HG02938 (cell line): ENCODE measurements at regions not wholly inside any gene's neighbourhood (a gene's known extent, or its start where the extent isn't known, plus 50 kb on each side); places are given as distances from the start of the nearest gene placed in this dataset.

Experiments
- ATAC-seq: cut with Tn5 transposase; IDR thresholded peaks from one replicate; pipeline ENCODE4 v1.9.1; 2021; ENCODE audit warnings: mild to moderate bottlenecking, moderate library complexity; ENCODE audit not compliant: unreplicated experiment

DNA sequence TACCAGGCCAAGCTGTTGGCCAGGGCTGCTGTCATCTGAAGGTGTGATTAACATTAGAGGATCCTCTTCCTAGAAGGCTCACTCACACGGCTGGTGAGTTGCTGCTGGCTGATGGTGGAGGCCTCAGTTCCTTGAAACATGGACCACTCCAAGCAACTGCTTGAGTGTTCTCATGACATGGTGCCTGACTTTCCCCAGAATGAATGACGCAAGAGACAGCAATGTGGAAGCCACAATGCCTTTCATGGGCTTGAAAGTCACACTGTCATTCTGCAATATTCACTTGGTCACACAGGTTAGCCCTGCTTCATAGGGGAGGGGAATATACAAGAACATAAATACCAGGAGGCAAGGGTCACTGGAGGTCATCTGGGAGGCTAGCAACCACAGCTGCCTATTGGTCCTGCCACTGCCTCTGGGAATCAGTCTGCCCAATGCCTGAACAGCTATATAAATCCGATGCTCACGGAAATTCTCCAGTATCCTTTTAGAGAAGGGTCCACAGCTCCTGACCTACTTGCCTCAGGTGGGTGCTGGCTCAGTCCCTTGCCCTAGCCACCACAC is 97.1 kb upstream of the MAML3 start:
- no peak for ATAC-seq

DNA sequence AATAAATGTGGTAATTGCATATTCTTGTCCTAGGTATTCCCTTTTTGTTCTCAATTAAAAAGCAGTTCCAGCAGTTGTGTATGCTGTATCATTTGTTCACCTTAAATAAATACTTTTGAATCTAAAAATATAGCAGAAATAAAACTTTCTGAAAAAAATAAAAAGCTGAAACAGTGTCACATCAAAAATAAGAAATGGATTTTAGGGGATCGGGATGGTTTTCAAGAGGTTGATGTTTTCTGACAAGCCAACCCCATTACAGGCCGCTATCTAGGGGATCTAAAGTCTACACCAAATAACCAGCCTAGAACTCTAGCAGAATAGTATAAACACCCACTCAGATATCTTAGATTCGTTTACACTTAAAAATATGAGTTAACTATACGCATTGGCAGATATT is 95.4 kb upstream of the MAML3 start:
- no peak for ATAC-seq

DNA sequence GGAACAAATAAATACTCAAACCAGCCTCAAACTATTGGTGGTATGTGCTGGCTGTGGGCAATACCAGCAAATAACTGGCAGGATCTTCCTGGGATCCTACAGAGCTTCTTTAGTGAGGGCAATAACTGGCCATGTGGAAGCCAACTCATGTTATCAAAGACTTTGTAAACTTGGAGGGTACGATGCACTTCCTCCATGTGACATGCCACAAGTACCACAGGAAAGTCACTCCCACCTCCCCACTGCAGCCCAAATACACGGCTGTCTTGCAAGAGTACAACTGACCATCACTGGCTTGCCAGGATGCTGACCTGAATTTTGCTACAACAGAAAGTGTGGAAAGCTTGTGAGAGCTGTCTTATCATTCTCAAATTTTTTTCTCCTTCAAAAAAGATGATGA is 93.3 kb upstream of the MAML3 start:
- no peak for ATAC-seq

DNA sequence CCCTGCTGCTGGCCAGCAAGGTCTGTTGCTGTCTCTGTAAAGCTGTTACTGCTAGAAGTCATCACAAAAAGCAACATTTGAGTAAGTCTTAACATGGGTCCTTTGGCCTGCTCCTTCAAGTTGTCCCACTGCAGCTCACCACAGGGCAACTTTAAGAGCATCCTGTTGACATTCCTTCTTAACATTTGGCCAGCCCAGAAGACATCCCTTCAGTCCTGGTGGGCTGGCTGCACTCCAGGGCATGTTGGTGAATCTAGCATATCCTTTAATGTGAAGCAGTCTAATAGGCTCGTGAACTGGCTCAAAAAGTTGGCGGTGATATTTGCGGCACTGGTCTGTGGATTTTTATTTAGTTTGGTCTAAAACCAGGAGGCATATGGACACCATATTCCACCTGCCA is 92.2 kb upstream of the MAML3 start:
- no peak for ATAC-seq

DNA sequence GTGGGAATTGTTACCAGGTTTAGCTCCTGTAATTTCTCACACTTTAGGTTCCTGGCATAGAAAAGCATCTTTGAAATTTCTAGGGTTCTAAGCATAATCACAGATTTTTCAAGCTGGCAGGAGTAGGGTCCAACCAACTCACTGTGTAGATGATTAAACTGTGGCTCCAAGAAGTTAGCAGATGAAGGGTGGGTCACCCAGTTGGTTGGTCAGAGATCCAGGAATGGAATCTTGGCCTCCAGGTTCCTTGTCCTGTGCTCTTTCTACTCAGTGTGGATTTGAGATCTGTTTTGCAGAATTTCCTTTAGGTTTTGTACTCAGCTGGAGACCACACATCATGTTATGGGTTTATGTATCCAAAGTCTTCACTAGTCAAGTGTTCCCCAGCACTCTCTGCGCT is 90.3 kb upstream of the MAML3 start:
- no peak for ATAC-seq

DNA sequence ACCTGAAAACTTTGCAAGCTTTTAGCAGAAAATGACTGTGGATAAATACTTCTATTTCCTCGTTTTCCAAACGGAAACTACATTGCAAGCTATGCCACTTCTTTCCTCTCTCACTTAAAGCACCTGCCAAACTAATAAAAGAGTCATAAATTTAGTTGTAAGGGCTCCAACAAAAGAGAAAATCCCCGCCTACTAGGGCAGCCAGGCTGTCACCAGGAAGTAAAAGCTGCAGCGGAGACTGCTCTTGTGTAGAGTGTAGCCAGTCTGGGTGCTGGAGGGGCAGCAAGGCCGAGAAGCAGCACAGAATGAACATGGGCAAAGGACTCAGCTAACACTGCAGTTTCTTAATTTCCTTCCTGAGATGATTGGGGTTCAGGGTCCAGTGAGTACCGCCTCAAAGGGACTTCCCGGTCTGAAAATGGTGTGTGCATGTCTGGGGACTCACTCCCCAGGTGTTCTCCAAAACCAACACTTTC is 89.3 kb upstream of the MAML3 start:
- ATAC-seq, result peak; percentile 60

DNA sequence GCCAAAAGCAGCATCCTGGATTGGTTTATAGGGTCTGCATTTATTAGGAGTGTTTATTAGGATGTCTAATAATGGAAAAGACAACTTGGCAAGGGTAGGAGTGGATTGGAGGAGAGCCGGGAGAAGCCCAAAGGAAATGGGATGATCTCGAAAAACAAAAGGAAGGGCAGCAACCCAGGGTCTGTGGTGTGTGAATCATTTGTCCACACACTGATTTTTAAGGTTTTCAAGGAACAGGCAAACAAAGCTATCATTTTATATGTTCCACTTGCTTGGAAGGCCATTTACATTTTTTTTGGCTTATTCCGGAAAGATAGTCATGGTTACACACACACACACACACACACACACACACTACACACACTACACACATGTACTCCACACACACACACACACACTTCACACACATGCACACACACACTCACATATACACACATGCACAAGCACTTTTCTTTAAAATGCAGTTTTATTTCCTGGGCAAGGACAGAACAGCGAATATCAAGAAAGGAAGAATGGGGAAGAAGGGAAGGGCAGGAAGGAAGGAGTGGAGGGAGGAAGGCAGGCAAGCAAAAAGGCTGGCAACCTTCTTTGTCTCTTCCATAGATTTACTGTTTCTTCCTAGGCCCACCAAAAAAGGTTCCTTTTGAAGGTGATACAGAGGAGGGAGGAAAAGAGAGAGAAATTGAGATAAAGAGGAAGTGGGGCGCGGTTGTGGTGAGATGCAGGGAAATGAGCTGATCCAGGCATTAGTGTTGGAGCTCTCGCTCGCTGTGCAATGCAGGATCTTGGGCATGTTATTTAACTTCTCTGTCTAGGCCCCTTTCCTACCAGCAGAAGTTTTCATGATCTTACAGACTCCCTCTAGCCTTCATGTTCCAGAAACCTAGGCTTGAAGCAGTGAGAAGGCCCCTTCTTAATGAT is 88.6 kb upstream of the MAML3 start:
- ATAC-seq, result peak; percentile 56

DNA sequence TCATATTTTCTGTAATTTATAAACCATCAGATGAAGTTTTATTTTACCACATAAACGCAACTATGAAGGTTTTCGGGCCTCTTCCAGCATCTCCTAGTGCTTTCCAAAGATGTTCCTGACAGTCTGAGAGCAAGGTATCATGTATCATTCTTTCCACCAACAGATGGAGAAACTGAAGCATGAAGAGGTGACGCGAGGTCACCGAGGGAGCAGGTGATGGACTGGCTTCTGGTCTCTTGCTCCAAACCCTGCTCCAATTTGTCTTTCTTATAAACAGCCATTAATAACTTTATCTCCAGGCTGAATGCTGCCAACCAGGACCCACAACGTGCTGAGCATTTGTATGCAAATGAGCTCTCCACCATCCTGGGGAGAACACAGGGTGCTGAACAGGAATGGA is 86.3 kb upstream of the MAML3 start:
- ATAC-seq, result no peak

DNA sequence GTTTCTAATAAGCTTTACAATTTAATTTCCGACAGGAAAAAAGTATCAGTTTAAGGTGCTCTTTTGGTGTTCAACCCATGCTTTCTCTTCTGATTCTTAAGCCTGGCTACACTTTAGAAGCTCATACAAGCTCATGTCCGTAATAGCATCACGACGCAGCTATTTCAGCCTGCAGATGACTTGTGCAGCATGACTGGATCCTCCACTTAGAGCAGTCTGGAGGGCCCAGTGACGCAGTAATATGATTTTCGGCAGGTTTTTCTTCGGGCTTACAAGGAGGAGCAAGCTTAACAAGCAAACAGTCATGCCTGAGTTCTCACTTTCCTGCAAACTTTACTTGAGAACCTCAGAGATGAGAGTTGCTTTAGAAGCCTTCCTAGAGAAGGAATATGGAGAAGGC is 85.3 kb upstream of the MAML3 start:
- ATAC-seq, result no peak

DNA sequence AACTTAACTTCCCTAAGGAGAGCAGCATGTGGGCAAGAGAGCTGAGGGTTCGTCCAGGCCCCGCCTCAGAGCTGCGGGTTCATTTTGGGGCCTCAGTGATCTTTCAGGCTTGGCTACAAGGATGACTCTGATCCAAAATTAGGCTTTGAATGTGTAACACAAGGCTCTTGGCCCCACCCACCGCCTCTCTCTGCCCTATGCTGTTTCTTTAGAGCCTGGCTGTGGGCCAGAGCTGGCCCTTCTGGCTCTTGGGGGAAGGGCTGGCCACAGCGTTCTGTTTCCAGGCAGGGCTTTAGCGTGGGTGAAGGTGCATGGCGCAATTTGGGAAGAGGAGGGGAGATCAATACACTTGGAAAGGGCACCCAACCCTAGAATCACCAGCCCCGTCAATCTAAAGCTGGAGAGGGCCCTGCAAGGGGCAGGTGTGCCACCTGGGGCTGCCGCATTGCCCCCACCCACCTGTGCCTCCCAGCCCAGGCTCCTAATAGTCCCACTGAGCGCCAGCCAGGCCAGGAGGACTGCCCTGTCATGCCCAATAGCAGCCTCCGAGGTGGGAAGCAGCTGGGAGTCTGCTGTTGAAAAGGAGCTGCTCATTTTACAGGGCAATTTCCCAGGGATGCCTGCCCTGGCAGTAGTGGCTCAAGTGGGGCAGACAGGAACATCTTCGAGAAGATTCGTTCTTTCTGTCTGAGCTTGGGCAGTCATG is 84.5 kb upstream of the MAML3 start:
- no peak for ATAC-seq

DNA sequence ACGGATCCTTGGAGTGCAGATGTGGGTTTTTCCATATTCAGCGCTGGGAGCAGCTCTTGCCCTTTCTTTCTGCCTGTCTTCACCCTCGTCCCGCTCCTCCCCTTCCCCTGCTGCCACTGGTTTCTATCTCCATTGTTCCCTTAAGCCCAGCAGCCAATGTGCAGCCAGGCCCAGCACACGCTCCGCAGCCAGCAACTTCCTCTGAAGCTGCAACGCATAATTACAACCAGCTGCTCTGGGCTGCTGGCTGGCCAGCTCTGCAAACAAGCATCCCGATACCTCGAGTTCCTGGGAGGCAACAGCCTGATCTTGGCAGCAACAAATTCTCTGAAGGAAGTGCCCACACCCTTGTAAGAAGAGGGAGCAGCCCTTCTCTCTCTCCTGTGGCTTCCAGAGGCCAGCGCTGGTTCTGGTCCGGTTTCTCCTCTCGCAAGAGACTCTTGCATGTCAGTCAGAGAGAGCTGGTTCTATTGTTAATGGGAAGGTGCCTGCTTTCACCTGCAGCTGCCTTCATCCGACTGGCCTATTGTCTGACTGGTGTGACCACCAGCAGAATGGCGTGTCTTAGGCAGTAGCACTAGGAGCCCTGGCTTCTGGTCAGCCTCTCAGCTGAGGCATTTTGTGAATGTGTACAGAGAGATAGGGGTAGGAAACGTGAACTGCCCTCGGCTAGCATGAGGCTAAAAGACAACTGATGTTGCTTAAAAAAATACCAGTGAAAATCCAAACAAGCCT is 83.8 kb upstream of the MAML3 start:
- ATAC-seq, result no peak

DNA sequence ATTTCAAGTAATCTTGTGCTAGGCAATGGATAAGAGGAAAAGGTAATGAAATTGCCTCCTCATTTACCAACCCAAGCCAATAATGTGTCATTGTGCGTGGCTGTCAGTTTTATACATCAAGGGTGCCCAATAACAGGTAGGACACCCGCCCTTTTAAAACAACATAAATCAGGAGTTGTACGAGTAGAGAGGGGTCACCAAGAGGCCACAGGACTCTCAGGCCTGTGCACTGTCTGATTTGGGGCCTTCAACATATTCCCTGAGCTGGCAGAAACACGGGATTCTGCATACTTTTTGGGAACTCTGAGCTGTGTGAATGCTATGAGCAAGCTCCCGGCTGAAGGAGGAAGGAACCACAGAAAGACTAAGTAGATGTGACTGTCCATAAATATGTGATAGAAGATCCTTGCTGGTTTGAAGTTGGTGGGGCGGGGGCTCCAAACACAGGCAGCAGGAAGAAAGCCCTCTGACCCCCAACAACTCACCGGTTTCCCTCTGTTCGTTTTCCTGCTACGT is 82.7 kb upstream of the MAML3 start:
- ATAC-seq, result no peak

DNA sequence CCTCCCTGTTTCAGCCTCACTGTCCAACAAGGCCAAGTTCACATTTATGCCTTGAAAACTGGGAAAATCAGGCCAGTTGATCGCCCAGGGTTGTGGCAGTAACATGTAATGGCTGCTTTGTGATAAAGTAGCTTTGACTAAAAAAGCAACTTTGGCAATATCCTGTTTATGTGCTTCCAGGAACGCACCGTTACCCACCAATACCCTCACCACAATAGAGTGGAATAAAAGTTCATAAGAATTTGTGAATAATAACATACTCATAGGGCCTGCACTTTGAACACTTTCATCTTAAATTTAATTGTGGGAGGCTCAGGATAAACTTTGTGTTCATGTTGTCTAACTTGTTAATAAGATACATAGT is 80.7 kb upstream of the MAML3 start:
- no peak for ATAC-seq

DNA sequence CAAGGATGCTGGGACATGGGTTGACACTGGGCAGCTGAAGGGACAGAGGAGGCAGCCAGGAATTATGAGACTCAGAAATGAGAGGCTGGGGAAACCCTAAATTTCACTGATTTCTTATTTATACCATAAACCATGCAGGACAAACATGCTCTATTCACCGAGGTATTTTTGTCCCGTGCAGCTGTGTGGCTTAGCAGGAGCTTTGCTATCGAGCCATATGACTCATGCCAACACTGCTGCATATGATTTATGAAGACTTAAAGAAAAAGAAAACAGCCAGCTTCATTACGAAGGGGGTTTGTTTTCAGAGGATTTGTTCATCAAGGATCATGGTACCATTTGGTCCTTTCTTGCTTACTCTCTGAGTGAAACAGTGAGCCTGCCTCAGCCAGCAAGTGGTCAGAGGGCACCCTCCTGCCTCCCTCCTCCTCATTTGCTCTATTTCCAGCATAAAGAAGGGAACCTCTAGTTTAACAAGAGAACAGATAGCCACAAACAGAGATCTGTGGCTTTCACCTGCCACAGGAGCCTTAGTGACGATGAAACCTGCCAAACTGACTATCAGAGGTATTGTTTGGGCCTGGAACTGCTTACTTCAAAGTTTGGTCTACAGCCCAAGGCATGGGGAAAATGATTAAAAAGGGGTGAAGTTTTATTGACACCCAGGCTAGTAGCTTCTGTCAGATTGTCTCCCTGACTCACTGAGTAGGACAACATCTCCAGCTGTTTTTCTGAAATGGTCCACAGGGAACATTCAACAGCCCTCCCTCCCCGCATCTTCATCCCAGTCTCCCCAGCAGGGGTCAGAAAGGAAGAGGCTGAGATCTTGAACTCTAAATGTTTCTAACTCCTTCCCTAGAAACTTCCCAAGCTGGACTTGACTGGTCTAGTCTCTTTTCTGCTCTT is 80.1 kb upstream of the MAML3 start:
- no peak for ATAC-seq

DNA sequence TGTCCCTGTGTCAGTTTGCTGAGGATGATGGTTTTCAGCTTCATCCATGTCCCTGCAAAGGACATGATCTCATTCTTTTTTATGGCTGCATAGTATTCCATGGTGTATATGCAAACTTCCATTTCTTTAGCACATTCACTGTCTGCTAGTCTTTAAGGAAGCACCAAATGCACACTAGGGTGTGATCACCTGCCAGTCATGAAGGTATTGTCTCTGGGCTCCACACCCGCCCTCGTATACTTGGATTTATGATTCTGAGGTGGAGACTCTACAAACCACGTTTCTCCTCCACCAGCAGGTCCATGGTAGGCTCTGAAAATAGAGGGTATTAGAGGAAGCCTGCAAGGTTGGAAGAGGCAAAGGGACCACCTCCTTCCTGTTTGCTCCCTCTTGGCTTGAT is 75.9 kb upstream of the MAML3 start:
- ATAC-seq, result no peak

DNA sequence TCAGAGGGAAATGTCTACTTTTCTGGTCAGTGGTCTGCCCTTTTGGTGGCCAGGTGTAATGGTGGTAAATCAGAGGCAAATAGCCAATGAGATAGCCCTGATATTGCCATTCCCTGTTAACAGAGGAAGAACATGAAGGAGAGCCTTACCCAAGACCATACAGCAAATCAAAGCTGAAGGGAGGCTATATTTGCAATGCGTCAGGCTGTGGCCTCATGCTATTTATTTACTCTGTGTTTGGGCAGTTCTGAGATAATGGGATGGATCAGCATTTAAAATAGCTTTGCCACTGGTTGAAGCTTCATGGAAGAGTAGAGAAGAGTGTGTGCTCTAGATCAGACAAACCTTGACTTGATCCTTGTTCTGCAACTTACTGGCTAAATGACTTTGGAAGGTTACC is 73.3 kb upstream of the MAML3 start:
- ATAC-seq, result no peak

DNA sequence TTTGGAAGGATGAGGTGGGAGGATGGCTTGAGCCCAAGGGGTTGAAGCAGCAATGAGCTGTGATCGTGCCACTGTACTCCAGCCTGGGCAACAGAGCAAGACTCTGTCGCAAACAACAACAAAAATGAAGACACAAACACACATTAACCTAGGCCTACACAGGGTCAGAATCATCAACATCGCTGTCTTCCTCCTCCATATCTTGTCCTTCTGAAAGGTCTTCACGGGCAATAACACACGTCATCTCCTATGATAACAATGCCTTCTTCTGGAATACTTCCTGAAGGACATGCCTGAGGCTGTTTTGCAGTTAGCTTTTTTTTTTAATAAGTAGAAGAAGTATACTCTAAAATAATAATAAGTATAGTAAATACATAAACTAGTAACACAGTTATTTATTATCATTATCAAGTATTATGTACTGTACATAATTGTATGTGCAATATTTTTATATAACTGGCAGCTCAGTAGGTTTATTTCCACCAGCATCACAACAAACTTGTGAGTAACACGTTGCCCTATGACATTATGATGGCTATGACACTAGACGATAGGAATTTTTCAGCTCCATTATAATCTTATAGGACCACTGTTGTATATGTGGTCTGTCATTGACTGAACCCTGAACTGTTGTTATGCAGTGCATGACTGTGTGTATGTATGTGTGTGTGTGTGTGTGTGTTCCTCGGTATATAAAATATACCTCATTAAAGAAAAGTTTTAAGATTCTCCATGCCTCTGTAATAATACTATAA is 69.2 kb upstream of the MAML3 start:
- no peak for ATAC-seq

DNA sequence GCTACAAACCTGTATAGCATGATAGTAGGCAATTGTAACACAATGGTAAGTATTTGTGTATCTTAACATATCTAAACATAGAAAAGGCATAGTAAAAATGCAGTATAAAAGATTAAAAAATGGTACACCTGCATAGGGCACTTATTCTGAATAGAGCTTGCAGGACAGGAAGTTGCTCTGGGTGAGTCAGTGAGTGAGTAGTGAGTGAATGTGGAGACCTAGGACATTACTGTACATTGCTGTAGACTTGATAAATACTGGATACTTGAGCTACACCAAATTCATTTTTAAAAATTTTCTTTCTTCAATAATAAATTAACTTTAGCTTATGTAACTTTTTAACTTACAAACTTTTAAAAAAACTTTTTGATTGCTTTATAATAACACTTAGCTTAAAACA is 68.2 kb upstream of the MAML3 start:
- no peak for ATAC-seq

DNA sequence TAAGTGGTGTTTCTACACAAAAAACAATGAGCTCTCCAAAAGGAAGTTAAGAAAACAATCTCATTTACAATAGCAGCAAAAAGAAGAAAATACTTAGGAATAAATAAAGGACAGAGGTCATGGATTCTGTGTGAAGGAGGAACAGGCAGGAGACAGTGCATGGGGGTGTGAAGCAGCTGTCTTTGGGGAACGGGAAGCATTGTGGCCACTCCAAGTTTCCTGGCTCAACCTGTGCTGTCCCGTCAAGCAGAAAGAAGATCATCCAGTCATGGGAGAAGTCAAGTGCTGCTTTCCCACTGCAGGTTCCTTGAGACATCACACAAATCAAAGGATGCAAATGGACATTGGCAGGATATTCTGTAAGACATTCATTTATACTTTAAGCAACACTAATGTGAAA is 66.1 kb upstream of the MAML3 start:
- no peak for ATAC-seq
